Parathyroid adenoma (tissue), 2 donors: ENCODE measurements at regions not wholly inside any gene's neighbourhood (a gene's known extent, or its start where the extent isn't known, plus 50 kb on each side); places are given as distances from the start of the nearest gene placed in this dataset.
"Not testable (repeated sequence)": the region's sequence is repeated elsewhere in the genome, so short reads cannot be mapped to it uniquely, and the experiment has no call there.

Experiments
- H2AFZ ChIP-seq: fragments of 300-600 bp; sonication (generic); one replicate; pipeline ENCODE4 v1.7.0; 2017; ENCODE audit warnings: antibody characterized with exemption, mild to moderate bottlenecking
- H3K27ac ChIP-seq: fragments of 300-600 bp; sonication (generic); one replicate; pipeline ENCODE4 v1.7.0; 2017
- H3K27me3 ChIP-seq: fragments of 300-600 bp; sonication (generic); one replicate; pipeline ENCODE4 v1.7.0; 2017; ENCODE audit warnings: low read length; ENCODE audit not compliant: control insufficient read depth, insufficient read depth
- H3K36me3 ChIP-seq: fragments of 300-600 bp; sonication (generic); one replicate; pipeline ENCODE4 v1.7.0; 2017; ENCODE audit warnings: low read length; ENCODE audit not compliant: control insufficient read depth, insufficient read depth
- H3K4me1 ChIP-seq: fragments of 300-600 bp; sonication (generic); one replicate; pipeline ENCODE4 v1.7.0; 2017; ENCODE audit warnings: control low read depth
- H3K4me2 ChIP-seq: fragments of 300-600 bp; sonication (generic); one replicate; pipeline ENCODE4 v1.7.0; 2017; ENCODE audit warnings: low read length
- H3K4me3 ChIP-seq: fragments of 300-600 bp; sonication (generic); one replicate; pipeline ENCODE4 v1.7.0; 2017; ENCODE audit warnings: low read depth, low read length
- H3K79me2 ChIP-seq: fragments of 300-600 bp; sonication (generic); one replicate; pipeline ENCODE4 v1.7.0; 2017; ENCODE audit warnings: control low read depth
- H3K9ac ChIP-seq: fragments of 300-600 bp; sonication (generic); one replicate; pipeline ENCODE4 v1.7.0; 2017; ENCODE audit warnings: mild to moderate bottlenecking
- H3K9me3 ChIP-seq: fragments of 300-600 bp; sonication (generic); one replicate; pipeline ENCODE4 v1.7.0; 2017; ENCODE audit warnings: low read length; ENCODE audit not compliant: control insufficient read depth
- CTCF ChIP-seq: fragments of 300-600 bp; sonication (generic); IDR thresholded peaks from one replicate; pipeline ENCODE4 v1.7.0; 2017; ENCODE audit warnings: antibody characterized with exemption, mild to moderate bottlenecking
- donor health status: primary hyperparathyroidism.

DNA sequence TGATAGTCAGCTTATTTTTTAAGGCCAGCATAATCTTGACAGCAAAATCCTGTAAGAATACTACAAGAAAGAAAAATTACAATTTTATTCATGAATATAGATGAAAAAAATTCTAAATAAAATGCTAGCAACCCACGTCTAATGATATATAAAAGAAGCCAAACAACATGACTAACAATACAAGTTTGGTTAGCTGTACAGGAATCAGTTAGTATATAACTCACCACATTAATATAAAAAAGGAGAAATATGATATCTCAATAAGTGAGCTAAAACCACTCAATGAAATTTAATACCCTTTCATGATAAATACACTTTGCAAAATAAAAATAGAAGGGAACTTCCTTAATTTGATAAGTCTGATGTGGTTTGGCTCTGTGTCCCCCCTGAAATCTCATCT lies 139.7 kb upstream of the MAN2A1 start:
- H3K36me3 ChIP-seq, result no peaks in the 10 kb centered on the region
- H3K4me1 ChIP-seq, result no peaks in the 10 kb centered on the region
- H3K9ac ChIP-seq, result no peak overlapping the region
- H3K4me3 ChIP-seq, result no peak overlapping the region
- H3K9me3 ChIP-seq, result no peaks in the 10 kb centered on the region
- H3K27ac ChIP-seq, result no peak overlapping the region
- H3K27me3 ChIP-seq, result no peaks in the 10 kb centered on the region
- H3K79me2 ChIP-seq, result no peaks in the 10 kb centered on the region
- H3K4me2 ChIP-seq, result no peak overlapping the region
- no peak for TF ChIP-seq CTCF
- no peak overlapping the region for H2AFZ ChIP-seq

- Histone ChIP-seq H3K27me3 (no peaks in the 10 kb centered on the region), H3K79me2 (no peaks in the 10 kb centered on the region), H3K9ac (no peak overlapping the region), H3K9me3 (no peaks in the 10 kb centered on the region), H3K4me3 (no peak overlapping the region), H3K4me2 (no peak overlapping the region), H3K36me3 (no peaks in the 10 kb centered on the region), H3K27ac (no peak overlapping the region), H2AFZ (no peak overlapping the region), H3K4me1 (no peaks in the 10 kb centered on the region)
- no peak for TF ChIP-seq CTCF
These were observed 136.7 kb upstream of the PJA2 start for GRCh38 chr5:109546461-109546860.

DNA sequence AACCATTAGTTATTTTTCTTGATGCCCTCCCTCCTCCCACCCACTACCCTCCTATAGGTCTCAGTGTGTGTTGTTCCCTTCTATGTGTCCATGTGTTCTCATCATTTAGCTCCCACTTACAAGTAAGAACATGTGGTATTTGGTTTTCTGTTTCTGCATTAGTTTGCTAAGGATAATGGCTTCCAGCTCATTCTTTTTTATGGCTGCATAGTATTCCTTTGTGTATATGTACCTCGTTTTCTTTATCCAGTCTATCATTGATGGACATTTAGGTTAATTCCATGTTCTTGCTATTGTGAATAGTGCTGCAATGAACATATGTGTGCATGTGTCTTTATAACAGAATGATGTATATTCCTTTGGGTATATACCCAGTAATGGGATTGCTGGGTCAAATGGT lies 135.1 kb upstream of the PJA2 start:
- H3K4me2 ChIP-seq, H3K27ac ChIP-seq, H3K9me3 ChIP-seq, H3K27me3 ChIP-seq, H3K9ac ChIP-seq, H3K4me1 ChIP-seq, H3K4me3 ChIP-seq, H3K36me3 ChIP-seq, H2AFZ ChIP-seq, H3K79me2 ChIP-seq: not testable (repeated sequence)

DNA sequence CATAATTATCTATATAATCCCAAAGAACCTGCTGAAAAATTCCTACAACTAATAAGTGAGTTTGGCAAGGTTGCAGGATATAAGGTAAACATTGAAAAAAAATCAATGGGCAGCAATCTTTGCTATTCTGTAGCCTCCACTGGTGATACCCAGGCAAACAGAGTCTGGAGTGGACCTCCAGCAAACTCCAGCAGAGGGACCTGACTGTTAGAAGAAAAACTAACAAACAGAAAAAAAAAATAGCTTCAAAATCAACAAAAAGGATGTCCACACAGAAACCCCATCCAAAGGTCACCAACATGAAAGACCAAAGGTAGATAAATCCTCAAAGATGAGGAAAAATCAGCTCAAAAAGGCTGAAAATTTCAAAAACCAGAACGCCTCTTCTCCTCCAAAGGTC lies 128.9 kb upstream of the PJA2 start:
- not testable (repeated sequence) for H3K9me3 ChIP-seq, H2AFZ ChIP-seq, H3K27ac ChIP-seq, H3K4me1 ChIP-seq, H3K36me3 ChIP-seq, H3K4me3 ChIP-seq, H3K79me2 ChIP-seq, H3K9ac ChIP-seq, H3K4me2 ChIP-seq, H3K27me3 ChIP-seq

- not testable (repeated sequence) for H3K4me1 ChIP-seq, H3K4me3 ChIP-seq, H3K27me3 ChIP-seq, H3K36me3 ChIP-seq, H2AFZ ChIP-seq, H3K4me2 ChIP-seq, H3K9me3 ChIP-seq, H3K9ac ChIP-seq, H3K27ac ChIP-seq, H3K79me2 ChIP-seq
These were observed 125.3 kb upstream of the PJA2 start for GRCh38 chr5:109535090-109535489.

GRCh38 chr5:109533751-109534272 lies 124.0 kb upstream of the PJA2 start:
- H3K4me2 ChIP-seq, result peak overlapping the region; percentile 25
- no peaks in the 10 kb centered on the region for H3K36me3 ChIP-seq
- no peaks in the 10 kb centered on the region for H3K4me1 ChIP-seq
- no peaks in the 10 kb centered on the region for H3K79me2 ChIP-seq
- H3K9me3 ChIP-seq, result no peaks in the 10 kb centered on the region
- no peak overlapping the region for H3K4me3 ChIP-seq
- no peak overlapping the region for H3K27ac ChIP-seq
- H3K9ac ChIP-seq, result no peak overlapping the region
- H2AFZ ChIP-seq, result peak overlapping the region; percentile 36
- H3K27me3 ChIP-seq, result no peaks in the 10 kb centered on the region
- no peak for TF ChIP-seq CTCF
